Suppressor macrophage treated with lipopolysaccharide for 1 hour (primary cell): ENCODE measurements at regions not wholly inside any gene's neighbourhood (a gene's known extent, or its start where the extent isn't known, plus 50 kb on each side); places are given as distances from the start of the nearest gene placed in this dataset.

Source experiments
- DNase-seq, 3 donors: peaks; one replicate each; pipeline ENCODE4 v3.0.0-alpha.2; 2020 to 2022

DNA sequence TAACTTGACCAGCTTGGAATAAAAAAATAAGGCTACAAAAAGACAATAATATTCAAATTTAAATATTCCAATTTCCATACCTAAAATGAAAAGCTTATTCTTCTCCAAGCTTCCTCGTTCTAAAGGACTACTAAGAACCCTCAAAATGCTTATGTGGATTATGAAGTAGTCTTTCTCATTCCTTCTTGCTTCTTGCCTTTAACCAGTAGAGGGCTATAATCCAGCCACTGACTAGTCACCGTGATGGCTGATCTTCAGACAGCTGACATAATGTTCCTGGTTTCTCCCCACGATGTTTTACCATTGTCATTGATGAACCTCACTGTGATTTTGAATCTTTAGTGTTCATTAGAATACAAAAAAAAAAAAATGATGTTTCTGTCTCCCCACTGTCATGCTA is 515.3 kb downstream of the TLE1 start:
- DNase-seq = no peak

DNA sequence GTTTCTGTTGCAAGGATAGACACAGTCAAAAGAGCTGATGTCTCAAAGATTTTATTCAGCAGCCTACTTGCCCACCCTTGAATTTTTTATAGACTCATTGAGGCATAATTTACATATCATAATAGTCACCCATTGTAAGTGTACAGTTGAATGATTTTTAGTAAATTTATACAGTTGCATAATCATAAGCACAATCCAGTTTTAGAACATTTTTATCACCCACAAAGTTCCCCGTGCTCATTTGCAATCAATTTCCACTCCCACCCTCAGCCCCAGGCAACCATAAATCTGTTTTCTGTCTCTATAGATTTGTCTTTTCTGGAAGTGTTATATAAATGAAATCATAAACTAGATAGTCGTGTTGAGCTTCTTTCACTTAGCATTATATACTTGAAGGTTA is 517.7 kb downstream of the TLE1 start:
- no peak for DNase-seq

DNA sequence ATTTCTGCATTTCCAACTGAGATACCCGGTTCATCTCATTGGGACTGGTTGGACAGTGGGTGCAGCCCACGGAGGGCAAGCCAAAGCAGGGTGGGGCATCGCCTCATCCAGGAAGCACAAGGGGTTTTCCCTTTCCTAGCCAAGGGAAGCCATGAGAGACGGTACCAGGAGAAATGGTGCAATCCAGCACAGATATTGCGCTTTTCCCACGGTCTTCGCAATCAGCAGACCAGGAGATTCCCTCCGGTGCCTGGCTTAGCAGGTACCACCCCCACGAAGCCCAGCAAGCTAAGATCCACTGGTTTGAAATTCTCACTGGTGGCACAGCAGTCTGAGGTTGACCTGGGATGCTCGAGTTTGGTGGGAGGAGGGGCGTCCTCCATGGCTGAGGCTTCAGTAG is 527.0 kb downstream of the TLE1 start:
- peak in 1 of 3 donors; percentile 2 for DNase-seq

DNA sequence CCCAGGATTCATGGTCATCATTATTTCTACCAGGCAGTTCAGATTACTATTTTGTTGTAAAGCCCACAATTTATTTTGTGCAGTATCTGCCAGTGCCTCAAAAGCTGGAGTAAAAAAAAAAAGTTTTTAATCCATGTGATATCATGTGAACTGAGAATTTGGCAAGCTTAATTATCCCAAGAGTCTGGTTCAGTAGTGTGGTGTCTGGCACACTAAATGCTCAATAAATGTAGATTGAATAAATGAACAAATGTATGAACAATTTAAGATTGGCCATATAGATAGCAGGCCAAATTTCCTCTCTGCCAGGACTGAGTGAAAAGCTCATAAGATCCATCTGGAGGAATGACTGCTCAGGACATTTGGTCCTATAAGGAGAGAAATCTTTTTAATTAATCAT is 533.0 kb downstream of the TLE1 start:
- no peak for DNase-seq

DNA sequence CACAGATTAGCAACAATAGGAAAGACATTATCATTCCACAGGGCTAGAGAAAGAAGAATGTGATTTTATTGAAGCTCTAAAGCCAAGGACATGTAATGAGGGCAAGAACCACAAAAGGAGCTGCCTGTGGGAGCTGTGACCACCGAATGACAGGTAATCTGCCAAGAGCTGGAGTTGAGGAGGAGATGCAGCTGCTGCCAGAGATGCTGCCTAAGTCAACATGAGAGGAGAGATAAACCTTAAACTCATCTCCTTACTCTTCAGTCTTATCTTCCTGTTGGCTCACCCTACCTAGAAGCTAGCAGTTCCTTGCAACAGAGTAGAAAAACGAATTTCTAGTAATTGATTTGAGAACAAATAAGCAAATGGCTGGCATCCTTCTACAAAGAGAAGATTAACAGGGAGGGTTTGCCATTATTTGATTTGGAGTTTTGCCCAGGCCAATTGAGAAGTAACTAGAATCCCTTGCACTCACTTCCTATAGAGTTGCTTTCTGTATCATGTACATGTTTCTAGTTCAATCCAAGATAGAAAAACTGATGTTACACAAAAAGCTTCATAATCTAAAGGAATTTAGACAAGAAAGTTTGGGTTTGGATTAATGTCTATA is 539.2 kb downstream of the TLE1 start:
- no peak for DNase-seq

DNA sequence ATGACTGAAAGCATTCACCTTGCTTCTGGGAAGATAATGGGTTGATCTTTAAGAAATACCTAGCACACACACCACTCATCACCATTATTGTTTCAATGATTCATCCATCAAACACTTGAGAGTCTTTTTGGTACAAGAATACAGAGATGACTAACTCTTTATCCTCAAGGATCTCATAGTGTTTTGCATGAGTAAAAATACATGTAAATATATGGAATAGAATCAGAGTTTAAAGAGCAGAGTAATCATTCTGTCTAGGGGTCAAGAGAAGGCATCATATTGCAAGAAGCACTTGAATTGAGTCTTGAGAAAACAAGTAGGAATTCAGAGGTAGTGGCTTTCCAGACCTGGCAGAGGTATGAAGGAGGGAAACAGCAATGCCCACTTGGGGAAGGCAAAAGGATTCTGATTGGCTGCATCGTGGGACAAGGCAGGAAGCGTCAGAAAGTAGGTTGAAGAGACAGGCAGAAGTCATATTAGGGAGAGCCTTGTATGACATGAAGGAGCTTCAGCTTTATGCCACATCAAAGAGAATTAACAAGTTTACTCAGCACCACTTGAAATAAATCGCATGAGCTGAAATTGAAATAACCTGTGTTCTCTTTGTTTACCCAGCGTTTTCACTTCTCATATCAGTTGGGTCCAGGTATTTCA is 542.5 kb downstream of the TLE1 start:
- DNase-seq = no peak

DNA sequence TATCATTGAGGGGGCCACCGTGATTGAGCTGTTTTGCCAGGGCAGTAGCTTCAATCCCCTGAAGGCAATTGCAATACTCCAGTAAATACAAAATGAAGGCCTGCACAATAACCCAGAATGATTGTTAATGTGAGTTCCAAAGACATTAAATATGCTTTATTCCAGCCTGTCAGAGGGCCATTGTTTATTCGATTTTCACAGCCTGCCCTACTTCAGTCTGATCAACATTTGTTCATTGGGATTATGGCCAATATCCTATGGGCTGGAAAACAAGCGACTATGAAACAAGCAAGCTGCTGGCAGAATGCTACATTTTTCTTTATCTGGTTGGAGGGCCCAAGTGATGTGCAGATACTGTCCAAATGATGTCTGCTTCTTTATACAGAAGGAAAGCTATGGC is 543.1 kb downstream of the TLE1 start:
- no peak for DNase-seq

DNA sequence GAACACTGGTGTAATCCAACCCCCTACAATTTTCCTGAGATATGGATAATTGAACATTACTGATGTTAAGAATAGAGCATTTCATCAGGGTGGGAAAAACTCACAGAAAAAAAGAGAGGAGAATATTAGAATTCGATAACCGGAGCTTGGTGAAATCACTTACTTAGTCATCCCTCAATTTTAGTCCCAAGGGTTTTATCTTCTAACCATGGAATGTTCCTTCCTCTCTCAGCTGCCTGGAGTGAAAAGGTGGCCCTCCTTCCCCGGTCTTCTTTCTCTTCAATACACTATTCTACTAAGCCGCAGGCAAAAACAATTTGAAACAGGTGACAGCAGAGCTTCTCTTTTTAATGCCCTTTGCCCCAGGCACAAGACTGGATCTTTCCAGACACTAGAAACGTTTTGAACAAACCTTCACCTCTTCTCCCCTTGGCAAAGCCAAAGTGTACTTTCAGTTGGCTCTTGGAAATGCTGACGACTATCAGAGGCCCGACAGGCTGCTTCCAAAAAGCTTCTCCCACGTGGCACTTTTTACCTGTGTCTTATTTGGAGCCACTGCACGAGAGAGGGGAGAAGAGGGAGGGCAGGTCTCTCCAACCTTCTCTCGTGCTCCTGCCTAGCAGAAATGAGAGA is 543.9 kb downstream of the TLE1 start:
- DNase-seq = no peak

DNA sequence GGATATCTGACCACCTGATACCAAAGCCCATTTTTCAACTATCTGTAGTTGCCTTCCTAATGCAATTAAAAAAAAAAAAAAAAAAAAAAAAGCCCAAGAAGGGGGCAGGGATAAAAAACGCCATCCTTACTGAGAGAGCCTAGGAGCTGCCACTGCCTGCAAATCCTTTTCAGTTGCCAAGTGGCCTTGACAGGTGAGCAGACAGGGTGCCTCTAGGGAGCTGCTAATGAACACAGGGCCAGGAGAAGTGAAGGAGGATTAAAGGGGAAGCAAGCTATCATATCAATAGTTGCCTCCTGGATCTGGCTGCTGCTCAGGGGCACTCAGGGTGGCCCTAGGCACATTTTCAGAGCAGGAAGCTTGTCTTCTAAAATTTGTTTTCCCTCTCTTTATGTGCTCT is 547.4 kb downstream of the TLE1 start:
- DNase-seq = no peak

DNA sequence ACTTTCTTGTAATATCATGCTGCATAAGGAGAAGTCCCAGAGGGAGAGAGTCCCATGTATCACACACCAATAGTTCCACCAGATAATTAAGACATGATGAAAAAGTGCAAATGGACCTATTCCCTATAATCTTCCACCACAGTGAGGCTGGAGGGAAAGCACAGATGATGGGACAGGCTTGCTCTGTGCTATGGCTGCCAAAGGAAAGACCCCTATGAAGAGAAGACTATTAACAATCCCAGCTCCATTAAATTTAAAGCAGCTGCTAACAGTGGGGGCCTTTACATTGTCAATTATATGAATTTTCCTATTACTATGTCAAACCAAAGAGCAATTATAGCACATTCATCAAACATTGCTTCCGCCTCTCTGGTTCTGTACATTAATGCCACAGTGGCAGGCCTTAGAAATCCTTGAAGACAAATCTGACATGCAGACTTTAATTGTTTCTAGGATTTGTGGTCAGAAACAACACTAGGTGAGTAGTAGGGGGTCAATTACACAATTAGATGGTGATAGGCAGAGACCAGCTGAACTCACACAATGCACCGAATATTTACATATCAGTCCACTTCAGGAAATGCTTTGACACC is 551.3 kb downstream of the TLE1 start:
- DNase-seq = no peak

DNA sequence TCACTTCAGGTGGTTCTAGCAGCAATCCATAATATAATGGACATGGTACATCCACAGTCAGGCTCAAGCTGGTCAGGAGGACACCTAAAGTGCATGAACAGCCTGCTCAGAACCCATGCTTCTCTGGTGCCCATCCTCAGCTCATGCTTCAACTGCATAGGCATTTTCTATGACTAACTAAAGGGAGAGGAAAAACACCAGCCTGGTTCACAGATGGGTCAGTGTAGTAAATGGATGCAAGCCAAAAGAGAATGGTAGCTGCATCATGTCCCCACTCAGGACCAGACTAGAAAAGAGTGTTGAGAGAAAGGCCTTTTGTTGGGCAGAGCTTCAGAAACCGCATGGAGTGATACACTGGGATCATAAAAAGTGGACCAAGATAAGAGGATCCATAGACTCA is 556.6 kb downstream of the TLE1 start:
- no peak for DNase-seq

DNA sequence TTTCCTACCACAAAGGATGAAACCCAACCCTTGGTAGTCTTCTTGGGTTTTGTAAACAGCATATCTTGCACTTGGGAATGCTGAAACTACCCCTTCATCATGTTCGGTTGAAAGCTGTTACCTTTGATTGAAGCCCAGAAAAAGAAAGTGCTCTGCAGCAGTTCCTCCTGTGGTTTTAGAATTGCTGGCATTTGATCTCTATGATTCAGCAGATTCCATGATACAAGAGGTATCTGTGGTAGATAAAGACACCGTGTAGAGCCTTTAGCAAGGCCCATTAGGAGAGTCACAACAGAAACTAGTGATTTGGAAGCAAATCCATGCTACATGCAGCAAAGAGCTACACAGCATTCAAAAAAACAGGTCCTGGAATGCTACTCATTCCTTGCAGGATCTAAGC is 557.0 kb downstream of the TLE1 start:
- no peak for DNase-seq

DNA sequence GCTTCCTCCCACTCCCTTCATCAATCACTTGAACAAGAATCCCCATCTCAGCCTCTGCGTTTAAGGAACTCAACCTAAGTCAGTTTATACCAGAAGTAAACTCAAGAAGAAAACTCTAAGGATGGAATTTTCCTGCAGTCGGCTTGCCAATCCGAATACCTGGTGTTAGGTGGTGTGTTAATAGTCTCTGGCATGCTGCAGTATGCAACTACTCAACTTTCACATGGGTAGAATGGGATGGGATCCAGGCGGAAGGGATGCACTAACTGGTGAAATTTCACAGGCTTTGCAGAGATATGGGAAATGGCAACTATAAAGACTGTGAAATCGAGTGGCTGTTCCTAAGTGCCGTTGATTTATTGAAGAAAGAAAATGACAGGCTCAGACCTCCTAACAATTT is 560.6 kb downstream of the TLE1 start:
- DNase-seq = no peak

DNA sequence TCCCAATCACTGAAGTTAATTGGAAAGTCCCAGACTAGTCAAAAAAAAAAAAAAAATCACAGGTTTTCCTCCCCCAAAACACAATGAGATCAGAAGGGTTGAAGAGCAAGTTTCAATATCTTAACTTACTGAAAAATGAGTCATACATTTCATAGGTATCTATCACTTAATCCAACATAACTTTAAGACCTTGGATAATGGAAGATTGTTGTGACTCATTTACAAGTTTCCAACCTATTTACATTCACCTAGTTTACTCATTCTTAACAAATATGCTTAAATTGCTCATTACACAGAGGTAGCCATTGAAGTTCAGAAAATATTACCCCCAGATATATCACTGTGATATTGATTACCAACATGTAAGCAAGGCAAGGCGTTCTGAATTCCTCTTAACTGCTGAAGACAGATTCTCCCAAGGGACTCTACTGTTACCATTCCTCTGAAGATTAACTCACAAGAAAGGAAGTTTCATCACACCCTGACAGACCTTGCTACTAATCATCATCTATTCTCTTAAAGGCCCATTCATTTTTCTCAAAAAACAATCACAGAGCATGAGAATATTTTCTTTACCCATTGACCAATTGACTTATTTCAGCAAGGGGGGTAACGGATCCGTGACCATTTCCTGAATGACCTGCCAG is 563.8 kb downstream of the TLE1 start:
- no peak for DNase-seq

DNA sequence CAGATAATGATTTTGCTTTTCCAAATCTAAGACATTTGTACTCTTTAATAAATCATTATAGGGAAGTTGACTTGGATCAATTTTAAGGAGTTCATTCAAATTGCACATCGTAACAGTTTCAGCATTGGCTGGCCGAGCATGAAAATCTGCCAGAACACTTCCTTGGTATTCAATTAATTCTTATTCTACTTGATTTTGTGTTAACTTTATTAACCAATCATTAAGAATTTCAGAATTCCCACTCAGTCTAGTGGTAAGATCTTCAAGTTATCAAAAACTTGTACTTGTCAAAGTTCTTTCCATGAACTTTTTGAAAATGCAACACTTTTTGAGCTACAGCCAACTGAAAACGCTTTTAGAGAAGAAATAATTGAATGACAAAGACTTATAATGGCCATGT is 565.8 kb downstream of the TLE1 start:
- no peak for DNase-seq

DNA sequence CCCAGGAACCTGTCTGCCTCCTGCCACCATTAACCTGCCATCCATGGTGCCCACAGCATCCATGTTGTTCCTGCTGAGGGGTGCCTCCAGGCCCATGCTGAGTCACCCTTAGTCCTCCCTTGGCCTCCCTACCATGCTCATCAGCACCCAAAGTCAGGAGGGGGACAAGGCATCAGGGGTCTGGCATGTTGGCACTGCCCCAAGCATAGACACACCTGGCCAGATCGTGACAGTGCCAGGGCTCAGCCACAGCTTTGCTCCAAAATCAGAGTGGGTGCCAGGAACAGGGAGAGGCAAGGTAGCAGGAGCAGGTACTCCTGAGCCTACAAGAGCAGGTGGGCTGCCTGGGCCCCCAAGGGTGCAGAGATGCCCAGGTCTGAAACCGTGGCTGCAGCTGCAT is 566.6 kb downstream of the TLE1 start:
- DNase-seq = no peak

DNA sequence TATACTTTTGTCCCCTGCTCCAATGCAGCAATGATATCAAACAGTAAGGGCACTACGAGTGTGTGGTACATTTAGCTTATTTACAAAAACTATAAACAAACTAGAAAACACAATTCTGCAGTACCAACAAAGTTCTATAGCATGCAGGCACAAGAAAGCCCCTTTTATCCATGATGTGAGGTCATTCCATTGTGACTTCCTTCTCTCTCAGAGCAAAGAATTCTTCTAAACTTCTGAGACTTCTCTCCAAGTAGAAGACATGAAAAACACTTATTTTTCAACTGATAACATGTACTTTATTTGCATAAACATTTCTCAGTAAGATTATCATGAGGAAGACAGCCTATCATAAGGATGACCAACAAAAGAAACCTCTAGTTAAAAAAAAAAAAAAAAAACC is 569.8 kb downstream of the TLE1 start:
- peak; percentile 27 to 54 (median 51) for DNase-seq

DNA sequence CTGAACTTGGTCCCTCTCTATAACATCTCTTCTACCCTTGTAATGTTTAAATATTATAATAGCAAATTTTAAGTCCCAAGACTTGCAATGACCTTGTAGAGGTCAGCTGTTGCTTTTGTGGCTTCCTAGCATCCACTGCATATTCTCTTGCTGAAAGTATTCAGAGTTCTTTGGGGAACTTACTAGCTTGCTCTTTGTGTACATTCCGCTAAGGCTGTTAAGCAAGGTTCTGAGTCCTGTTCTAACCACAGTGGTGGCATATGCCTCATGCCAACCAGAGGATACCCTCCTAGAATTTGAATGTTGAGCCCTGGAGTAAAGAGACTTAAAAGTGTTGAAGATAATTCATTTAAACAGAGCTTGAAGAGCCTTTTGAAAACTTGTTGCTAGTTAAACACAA is 570.9 kb downstream of the TLE1 start:
- peak; percentile 30 to 58 (median 33) for DNase-seq

DNA sequence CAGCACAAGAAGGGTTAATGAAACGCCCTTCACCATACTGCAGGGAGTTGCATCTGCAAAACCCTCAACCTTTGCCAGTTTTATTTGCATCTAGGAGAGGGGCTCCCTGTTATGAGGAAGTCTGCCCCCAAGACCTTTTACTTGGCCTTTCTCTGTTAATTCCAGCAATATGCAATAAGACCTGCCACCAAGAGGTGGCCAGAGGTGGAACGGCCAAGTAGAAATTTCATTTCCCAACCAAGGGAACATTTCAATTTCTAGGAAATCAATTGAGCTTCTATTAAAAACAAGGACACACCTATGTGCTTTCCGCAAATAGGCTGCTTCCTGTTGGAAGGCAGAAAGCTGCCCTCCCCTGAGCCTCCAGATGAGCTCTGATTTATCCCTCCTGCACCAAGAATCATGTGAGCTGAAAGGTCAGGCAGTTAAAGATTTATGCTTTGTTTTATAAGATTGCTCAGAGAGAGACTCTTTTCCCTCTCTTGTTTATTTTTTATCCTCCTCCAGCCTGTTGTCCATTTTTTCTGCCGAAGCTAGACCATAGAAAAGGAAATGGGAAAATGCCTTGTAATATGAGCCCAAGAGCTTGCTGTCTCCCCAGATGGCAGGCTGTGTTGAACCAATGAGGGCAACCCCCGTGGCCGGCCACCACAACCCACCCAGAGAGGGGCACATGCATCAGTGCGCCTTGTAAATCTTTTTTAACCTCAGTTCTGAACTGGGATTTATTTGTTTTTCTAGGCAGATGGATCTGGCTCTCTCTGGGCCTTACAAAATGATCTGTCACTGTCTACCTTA is 572.8 kb downstream of the TLE1 start:
- DNase-seq = no peak

DNA sequence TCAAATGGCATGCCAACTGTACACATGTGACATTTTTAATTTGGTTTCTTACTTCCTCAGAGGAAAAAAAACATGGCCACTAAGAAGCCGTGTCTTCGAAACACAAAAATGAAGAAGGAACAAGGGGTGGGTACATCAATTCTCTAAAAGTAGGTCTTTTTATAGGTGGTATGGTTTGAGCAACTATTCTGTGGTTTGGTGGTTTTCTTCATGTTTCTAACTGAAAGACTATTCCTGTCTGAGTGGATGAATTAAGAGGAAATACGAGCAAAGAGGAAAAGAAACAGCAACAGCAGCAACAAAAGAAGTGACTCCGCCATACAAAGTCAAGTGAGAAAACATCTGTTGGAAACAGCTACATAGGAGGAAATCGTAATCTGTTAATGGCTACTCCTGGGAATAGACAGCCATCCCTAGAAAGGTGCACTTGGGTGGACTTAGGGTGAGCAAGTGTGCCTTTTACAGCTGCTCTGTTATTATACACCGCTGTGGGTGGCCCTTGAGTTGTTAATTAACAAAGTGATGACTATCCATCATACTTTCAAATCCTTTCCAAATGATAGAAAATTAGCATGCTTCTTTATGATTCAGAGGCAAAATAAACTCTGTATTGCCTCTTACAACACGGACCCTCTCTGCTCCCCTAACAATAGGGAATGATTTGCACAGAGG is 575.8 kb downstream of the TLE1 start:
- DNase-seq = peak; percentile 21 to 60 (median 56)

DNA sequence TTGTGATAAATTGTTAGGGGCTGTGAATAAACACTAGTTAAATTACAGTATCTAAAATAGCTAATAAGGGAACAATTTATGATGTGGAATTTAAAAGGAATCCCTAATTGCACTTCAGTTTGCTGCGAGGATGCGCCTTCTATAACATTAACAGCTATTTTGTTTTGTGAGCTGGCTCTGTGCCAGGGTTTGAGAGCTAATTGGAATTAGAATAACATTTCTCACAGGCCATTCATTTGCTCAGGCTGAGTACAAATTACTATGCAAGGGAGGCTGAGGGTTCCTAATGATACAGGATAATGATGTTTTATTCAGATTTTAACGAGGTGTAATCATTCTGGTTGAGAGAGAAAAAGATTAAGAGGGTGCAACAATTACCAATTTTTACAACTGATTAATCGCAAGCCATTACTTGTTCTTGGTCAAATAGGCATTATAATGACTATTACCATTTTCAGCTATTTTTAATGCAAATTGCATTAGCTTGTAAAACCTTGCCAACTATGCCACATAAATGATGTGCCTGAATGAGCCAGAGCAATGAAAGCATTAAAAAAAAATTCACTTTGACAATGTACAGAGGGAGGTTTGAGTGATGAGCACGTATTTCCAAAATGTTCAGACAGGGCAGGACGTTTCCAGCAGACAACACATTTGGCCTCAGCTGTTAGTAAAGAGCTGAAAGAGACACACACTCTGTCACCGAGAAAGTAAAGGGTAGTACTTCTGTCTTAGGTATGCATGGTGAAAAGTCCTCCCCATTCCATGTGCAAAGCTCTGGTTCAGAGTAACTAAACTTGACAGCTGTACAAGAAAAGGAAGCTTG is 576.5 kb downstream of the TLE1 start:
- DNase-seq = no peak
